ENCODE measurements at regions not wholly inside any gene's neighbourhood (a gene's known extent, or its start where the extent isn't known, plus 50 kb on each side); places are given as distances from the start of the nearest gene placed in this dataset.

DNA sequence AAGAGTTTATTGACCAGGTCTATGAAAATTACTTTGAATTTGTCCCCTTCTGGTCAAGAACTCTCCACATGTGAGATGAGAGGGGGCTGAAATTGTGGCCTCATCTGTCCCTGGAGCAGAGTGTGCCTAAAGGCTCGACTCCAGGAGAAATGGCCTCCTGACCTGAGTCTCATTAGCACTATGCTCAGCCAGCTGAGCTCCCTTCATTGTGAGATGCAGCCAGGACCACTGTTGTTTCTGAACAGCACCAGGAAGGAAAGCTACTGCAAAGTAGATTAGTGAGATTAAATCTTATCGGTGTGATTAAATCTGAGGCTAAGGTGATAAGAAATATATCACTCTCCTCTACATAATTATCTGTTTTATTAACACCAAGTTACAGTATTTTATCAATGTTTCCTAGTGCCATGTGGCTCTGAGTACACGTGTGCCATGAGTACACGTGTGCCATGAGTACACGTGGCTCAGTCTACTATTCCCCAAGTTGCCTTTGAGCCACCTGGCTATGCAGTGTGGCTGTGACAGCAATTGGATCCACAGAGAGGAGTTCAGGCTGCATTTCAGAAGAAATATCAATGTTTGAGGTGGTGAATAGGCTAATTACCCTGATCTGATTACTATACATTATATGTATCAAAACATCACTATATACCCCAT is 126.9 kb downstream of the IPMK start:
- POLR2A ChIA-PET (ENCODE audit: low non-redundant PET): no interaction called here
- no peak for DNase-seq (ENCODE audit: low spot score)
- peaks cover 3% of the 10 kb centered on the region for H3K27me3 ChIP-seq (replicated peaks; ENCODE audit: insufficient read depth, low read depth, low read length, poor library complexity)
- BruUV-seq (replicated peaks): no TSS peak
- H3K36me3 ChIP-seq (ENCODE audit: insufficient read depth, low read length, poor library complexity, severe bottlenecking): no peaks in the 10 kb centered on the region
- TF ChIP-seq, protein P1, sequence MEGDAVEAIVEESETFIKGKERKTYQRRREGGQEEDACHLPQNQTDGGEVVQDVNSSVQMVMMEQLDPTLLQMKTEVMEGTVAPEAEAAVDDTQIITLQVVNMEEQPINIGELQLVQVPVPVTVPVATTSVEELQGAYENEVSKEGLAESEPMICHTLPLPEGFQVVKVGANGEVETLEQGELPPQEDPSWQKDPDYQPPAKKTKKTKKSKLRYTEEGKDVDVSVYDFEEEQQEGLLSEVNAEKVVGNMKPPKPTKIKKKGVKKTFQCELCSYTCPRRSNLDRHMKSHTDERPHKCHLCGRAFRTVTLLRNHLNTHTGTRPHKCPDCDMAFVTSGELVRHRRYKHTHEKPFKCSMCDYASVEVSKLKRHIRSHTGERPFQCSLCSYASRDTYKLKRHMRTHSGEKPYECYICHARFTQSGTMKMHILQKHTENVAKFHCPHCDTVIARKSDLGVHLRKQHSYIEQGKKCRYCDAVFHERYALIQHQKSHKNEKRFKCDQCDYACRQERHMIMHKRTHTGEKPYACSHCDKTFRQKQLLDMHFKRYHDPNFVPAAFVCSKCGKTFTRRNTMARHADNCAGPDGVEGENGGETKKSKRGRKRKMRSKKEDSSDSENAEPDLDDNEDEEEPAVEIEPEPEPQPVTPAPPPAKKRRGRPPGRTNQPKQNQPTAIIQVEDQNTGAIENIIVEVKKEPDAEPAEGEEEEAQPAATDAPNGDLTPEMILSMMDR (conservative IDR thresholded peaks at IDR 0.05; ENCODE audit: low read depth, low read length): no peak
- H3K27ac ChIP-seq (ENCODE audit: low read depth, low read length, poor library complexity, severe bottlenecking): no peak overlapping the region
- no peaks in the 10 kb centered on the region for H3K9me3 ChIP-seq (ENCODE audit: low read depth, low read length, poor library complexity, severe bottlenecking)
- no peaks in the 10 kb centered on the region for H3K4me1 ChIP-seq (ENCODE audit: insufficient read depth, low read length, poor library complexity, severe bottlenecking)
- intact Hi-C loops (cut with micrococcal nuclease; ENCODE audit: unreplicated experiment): no loop called here
- CTCF ChIA-PET: no interaction called here
- no peak overlapping the region for H3K4me3 ChIP-seq (ENCODE audit: low read depth, low read length, poor library complexity, severe bottlenecking)

- intact Hi-C loops (cut with micrococcal nuclease; ENCODE audit: unreplicated experiment): no loop called here
- POLR2A ChIA-PET (ENCODE audit: low non-redundant PET): no interaction called here
- no TSS peak for BruUV-seq (replicated peaks)
Measured at GRCh38 chr10:58140054-58140453, 127.6 kb downstream of the IPMK start.

DNA sequence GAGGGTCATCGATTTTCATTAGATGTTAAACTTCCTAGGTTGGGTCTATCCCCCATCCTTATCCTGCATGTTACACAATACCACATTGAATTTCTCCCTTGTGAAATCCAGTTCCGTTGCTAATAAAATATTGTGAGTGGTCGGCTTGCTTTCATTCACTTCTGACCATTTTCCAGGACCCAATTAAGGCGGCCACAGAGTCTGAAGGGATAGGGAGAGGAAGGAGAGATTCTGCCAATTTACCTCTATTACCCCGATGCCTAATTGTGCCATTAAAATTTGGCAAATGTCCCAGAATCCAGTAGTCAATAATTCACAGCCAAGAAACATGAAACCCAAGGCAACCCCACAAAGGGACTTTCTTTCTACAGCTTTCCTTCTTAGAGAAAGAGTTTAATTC is 129.9 kb downstream of the IPMK start:
- no TSS peak for BruUV-seq (replicated peaks)
- ChIA-PET POLR2A (ENCODE audit: low non-redundant PET) (no interaction called here), CTCF (no interaction called here)
- H3K36me3 ChIP-seq (ENCODE audit: insufficient read depth, low read length, poor library complexity, severe bottlenecking): no peaks in the 10 kb centered on the region
- no peak overlapping the region for H3K27ac ChIP-seq (ENCODE audit: low read depth, low read length, poor library complexity, severe bottlenecking)
- peaks cover 3% of the 10 kb centered on the region for H3K27me3 ChIP-seq (replicated peaks; ENCODE audit: insufficient read depth, low read depth, low read length, poor library complexity)
- H3K4me3 ChIP-seq (ENCODE audit: low read depth, low read length, poor library complexity, severe bottlenecking): no peak overlapping the region
- no peak for TF ChIP-seq EZH2 (IDR thresholded peaks at IDR 0.05; ENCODE audit: borderline replicate concordance, low read depth, low read length, poor library complexity, severe bottlenecking)
- TF ChIP-seq, protein P1 (conservative IDR thresholded peaks at IDR 0.05; ENCODE audit: low read depth, low read length): no peak
- H3K4me1 ChIP-seq (ENCODE audit: insufficient read depth, low read length, poor library complexity, severe bottlenecking): no peaks in the 10 kb centered on the region
- H3K9me3 ChIP-seq (ENCODE audit: low read depth, low read length, poor library complexity, severe bottlenecking): no peaks in the 10 kb centered on the region
- intact Hi-C loops (cut with micrococcal nuclease; ENCODE audit: unreplicated experiment): no loop called here
- DNase-seq (ENCODE audit: low spot score): peak; percentile 15

More at GRCh38 chr10:58140054-58140453, 127.6 kb downstream of the IPMK start:
- CTCF ChIA-PET: no interaction called here
- TF ChIP-seq EZH2 (IDR thresholded peaks at IDR 0.05; ENCODE audit: borderline replicate concordance, low read depth, low read length, poor library complexity, severe bottlenecking): no peak
- TF ChIP-seq, protein P1 (conservative IDR thresholded peaks at IDR 0.05; ENCODE audit: low read depth, low read length): no peak
- Histone ChIP-seq H3K27ac (ENCODE audit: low read depth, low read length, poor library complexity, severe bottlenecking) (no peak overlapping the region), H3K4me1 (ENCODE audit: insufficient read depth, low read length, poor library complexity, severe bottlenecking) (no peaks in the 10 kb centered on the region), H3K4me3 (ENCODE audit: low read depth, low read length, poor library complexity, severe bottlenecking) (no peak overlapping the region), H3K9me3 (ENCODE audit: low read depth, low read length, poor library complexity, severe bottlenecking) (no peaks in the 10 kb centered on the region), H3K27me3 (replicated peaks; ENCODE audit: insufficient read depth, low read depth, low read length, poor library complexity) (peaks cover 3% of the 10 kb centered on the region), H3K36me3 (ENCODE audit: insufficient read depth, low read length, poor library complexity, severe bottlenecking) (no peaks in the 10 kb centered on the region)
- no peak for DNase-seq (ENCODE audit: low spot score)
